ENCODE measurements at regions not wholly inside any gene's neighbourhood (a gene's known extent, or its start where the extent isn't known, plus 50 kb on each side); places are given as distances from the start of the nearest gene placed in this dataset.
"Not testable (repeated sequence)": the region's sequence is repeated elsewhere in the genome, so short reads cannot be mapped to it uniquely, and the experiment has no call there.

DNA sequence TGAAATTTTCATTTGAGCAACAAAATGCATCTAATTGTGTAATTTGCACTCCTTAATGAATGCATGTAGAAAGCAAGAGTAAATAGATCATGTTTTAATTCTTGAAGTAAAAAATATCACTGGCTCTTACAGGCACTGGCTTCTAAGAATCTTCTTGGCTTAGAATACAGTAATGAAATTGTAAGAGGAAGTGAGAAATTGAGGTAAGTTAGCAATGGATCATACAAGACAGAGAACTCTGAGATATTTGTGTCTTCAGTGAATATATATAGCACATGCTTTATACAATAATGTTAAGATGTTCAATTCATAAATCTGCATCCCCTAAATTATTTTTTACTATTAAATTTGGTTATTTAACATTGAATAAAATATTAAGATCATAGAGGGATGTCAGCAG is 465.0 kb downstream of the CNTN3 start:
- H3K4me1 ChIP-seq (ENCODE audit: control insufficient read depth, insufficient read depth, low read length, poor library complexity, severe bottlenecking): no peaks in the 10 kb centered on the region

DNA sequence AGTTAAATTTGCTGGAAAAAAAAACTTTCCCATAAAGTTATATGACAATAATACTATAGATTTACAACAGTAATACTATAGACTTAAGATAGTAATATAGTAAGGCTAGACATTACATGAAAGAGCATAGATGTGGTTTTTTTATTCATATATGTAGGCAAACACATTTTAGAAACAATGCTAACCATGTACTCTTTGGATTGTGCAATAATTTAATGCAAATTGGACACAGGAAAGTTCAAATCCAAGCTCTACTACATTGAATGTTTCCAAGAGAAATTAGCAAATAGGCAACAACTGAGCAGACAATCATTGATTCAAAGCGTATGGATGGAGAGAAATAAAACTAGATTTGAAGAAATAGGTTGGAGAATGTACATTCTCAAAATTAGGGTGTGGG is 469.2 kb downstream of the CNTN3 start:
- Histone ChIP-seq H3K4me3 (ENCODE audit: extremely low read depth, insufficient read depth, low read length, poor library complexity, severe bottlenecking) (no peak overlapping the region), H3K9me3 (ENCODE audit: control insufficient read depth, low read length) (no peaks in the 10 kb centered on the region), H3K36me3 (ENCODE audit: control insufficient read depth, insufficient read depth, low read length) (no peaks in the 10 kb centered on the region), H3K4me1 (ENCODE audit: control insufficient read depth, insufficient read depth, low read length, poor library complexity, severe bottlenecking) (no peaks in the 10 kb centered on the region), H3K27ac (ENCODE audit: low read depth, low read length, severe bottlenecking) (no peak overlapping the region)
- 64 to 78% methylated on average over 1 of the region's 1 CpG for WGBS, 2 experiments (ENCODE audit: insufficient coverage in 2 of 2)

More for the DNA sequence above, 465.0 kb downstream of the CNTN3 start:
- Histone ChIP-seq H3K36me3 (ENCODE audit: control insufficient read depth, insufficient read depth, low read length) (no peaks in the 10 kb centered on the region), H3K4me3 (ENCODE audit: extremely low read depth, insufficient read depth, low read length, poor library complexity, severe bottlenecking) (no peak overlapping the region), H3K27ac (ENCODE audit: low read depth, low read length, severe bottlenecking) (no peak overlapping the region), H3K9me3 (ENCODE audit: control insufficient read depth, low read length) (no peaks in the 10 kb centered on the region)

DNA sequence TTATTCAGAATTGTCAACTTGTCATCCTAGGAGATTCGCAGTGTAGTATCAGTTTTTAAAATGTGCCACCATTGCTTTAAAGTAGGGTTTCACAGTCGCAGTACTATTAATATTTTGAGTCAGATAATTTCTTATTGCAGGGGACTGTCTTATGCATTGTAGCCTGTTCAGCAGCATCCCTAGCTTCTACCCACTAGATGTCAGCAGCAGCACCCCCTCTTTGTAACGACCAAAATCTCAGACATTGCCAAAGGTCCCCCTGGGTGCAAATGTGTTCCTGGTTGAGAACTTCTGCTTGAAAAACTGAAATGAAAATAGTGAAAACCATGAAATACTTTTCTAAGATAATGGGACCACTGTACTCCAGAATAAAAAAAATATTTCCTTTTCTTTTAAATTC is 474.8 kb downstream of the CNTN3 start:
- 100% methylated on average over 1 of the region's 3 CpGs; no CpG with 5 or more reads in 1 of the 2 experiments for WGBS, 2 experiments (ENCODE audit: insufficient coverage in 2 of 2)
- Histone ChIP-seq H3K9me3 (ENCODE audit: control insufficient read depth, low read length) (no peaks in the 10 kb centered on the region), H3K4me3 (ENCODE audit: extremely low read depth, insufficient read depth, low read length, poor library complexity, severe bottlenecking) (no peak overlapping the region), H3K27ac (ENCODE audit: low read depth, low read length, severe bottlenecking) (no peak overlapping the region), H3K36me3 (ENCODE audit: control insufficient read depth, insufficient read depth, low read length) (no peaks in the 10 kb centered on the region), H3K4me1 (ENCODE audit: control insufficient read depth, insufficient read depth, low read length, poor library complexity, severe bottlenecking) (no peaks in the 10 kb centered on the region)

DNA sequence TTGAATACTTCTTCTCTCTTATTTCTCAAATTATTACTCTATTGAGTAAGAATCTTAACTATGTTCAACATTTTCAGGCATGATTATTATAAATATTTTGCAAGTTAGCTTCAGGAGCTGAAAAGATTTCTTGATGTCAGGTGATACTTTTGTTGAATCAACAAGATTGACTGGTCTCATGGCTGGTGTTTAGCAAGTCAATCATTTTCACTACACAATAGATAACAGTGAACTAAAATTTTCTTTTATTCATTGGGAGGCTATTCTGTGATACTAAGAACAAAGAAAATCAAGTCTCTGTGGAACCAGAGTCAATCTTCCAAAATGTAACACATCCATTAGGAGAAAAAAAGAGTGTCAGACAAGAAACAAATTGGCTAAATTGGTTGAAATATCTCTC is 476.7 kb downstream of the CNTN3 start:
- no peak overlapping the region for H3K27ac ChIP-seq (ENCODE audit: low read depth, low read length, severe bottlenecking)
- no peak overlapping the region for H3K4me3 ChIP-seq (ENCODE audit: extremely low read depth, insufficient read depth, low read length, poor library complexity, severe bottlenecking)
- no peaks in the 10 kb centered on the region for H3K36me3 ChIP-seq (ENCODE audit: control insufficient read depth, insufficient read depth, low read length)
- no peaks in the 10 kb centered on the region for H3K9me3 ChIP-seq (ENCODE audit: control insufficient read depth, low read length)
- no peaks in the 10 kb centered on the region for H3K4me1 ChIP-seq (ENCODE audit: control insufficient read depth, insufficient read depth, low read length, poor library complexity, severe bottlenecking)

DNA sequence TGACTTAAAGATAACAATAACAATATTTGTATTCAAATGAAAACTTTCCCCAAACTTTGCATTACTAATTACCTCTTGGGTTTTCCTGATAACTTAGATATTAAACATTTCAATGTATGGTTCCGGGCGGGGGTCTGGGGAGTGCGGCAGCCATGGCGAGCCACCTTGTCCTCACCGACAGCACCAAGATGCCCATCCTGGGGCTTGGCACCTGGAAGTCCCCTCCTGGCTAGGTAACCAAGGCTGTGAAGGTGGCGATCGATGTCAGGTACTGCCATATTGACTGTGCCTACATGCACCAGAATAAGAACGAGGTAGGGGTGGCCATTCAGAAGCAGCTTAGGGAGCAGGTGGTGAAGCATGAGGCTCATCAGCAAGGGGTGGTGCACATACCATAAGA is 478.7 kb downstream of the CNTN3 start:
- 98 to 99% methylated on average over 6 to 8 of the region's 8 CpGs for WGBS, 2 experiments (ENCODE audit: insufficient coverage in 2 of 2)
- no peak overlapping the region for H3K27ac ChIP-seq (ENCODE audit: low read depth, low read length, severe bottlenecking)
- H3K36me3 ChIP-seq (ENCODE audit: control insufficient read depth, insufficient read depth, low read length): no peaks in the 10 kb centered on the region

DNA sequence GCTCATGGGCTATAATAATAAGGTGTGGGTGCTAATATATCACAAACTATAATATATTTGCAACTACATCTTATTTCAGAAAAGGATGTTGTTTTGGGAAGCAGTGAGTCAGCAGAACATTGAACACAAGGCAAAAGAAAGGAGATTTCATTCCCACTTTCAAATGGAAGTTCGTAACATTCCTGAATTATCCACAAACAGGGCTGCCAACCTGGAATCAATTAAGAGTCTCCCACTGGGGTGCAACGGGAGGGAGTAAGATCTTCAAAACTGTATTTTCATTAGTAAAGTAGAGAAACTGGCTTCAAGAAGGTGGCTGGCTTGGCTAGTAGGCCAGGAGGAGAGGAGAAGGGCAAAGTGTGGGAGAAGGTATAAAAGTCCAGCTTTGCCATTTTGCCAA is 479.6 kb downstream of the CNTN3 start:
- peaks cover 7% of the 10 kb centered on the region for H3K9me3 ChIP-seq (ENCODE audit: control insufficient read depth, low read length)
- no CpG with 5 or more reads among the region's 2 CpGs for WGBS, 2 experiments (ENCODE audit: insufficient coverage in 2 of 2)
- H3K4me1 ChIP-seq (ENCODE audit: control insufficient read depth, insufficient read depth, low read length, poor library complexity, severe bottlenecking): no peaks in the 10 kb centered on the region
- H3K36me3 ChIP-seq (ENCODE audit: control insufficient read depth, insufficient read depth, low read length): no peaks in the 10 kb centered on the region
- no peak overlapping the region for H3K4me3 ChIP-seq (ENCODE audit: extremely low read depth, insufficient read depth, low read length, poor library complexity, severe bottlenecking)
- H3K27ac ChIP-seq (ENCODE audit: low read depth, low read length, severe bottlenecking): no peak overlapping the region

More for the DNA sequence above, 478.7 kb downstream of the CNTN3 start:
- no peaks in the 10 kb centered on the region for H3K4me1 ChIP-seq (ENCODE audit: control insufficient read depth, insufficient read depth, low read length, poor library complexity, severe bottlenecking)
- H3K4me3 ChIP-seq (ENCODE audit: extremely low read depth, insufficient read depth, low read length, poor library complexity, severe bottlenecking): no peak overlapping the region
- peaks cover 1% of the 10 kb centered on the region for H3K9me3 ChIP-seq (ENCODE audit: control insufficient read depth, low read length)

DNA sequence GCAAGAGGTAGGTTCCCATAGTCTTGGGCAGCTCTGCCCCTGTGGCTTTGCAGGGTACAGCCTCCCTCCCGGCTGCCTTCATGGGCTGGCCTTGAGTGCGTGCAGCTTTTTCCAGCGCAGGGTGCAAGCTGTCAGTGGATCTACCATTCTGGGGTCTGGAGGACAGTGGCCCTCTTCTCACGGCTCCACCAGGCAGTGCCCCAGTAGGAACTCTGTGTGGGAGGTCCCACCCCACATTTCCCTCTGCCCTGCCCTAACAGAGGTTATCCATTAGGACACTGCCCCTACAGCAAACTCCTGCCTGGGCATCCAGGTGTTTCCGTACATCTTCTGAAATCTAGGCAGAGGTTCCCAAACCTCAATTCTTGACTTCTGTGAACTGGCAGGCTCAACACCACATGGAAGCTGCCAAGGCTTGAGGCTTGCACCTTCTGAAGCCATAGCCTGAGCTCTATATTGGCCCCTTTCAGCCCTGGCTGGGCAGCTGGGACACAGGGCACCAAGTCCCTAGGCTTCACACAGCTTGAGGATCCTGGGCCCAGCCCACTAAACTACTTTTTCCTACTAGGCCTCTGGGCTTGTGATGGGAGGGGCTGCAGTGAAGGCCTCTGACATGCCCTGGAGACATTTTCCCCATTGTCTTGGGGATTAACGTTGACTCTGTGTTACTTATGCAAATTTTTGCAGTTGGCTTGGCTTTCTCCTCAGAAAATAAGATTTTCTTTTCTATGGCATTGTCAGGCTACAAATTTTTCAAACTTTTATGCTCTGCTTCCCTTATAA is 482.7 kb downstream of the CNTN3 start:
- not testable (repeated sequence) for H3K9me3 ChIP-seq (ENCODE audit: control insufficient read depth, low read length); H3K4me3 ChIP-seq (ENCODE audit: extremely low read depth, insufficient read depth, low read length, poor library complexity, severe bottlenecking); H3K27ac ChIP-seq (ENCODE audit: low read depth, low read length, severe bottlenecking); H3K4me1 ChIP-seq (ENCODE audit: control insufficient read depth, insufficient read depth, low read length, poor library complexity, severe bottlenecking); H3K36me3 ChIP-seq (ENCODE audit: control insufficient read depth, insufficient read depth, low read length)
- 95 to 96% methylated on average over 3 to 4 of the region's 6 CpGs for WGBS, 2 experiments (ENCODE audit: insufficient coverage in 2 of 2)

DNA sequence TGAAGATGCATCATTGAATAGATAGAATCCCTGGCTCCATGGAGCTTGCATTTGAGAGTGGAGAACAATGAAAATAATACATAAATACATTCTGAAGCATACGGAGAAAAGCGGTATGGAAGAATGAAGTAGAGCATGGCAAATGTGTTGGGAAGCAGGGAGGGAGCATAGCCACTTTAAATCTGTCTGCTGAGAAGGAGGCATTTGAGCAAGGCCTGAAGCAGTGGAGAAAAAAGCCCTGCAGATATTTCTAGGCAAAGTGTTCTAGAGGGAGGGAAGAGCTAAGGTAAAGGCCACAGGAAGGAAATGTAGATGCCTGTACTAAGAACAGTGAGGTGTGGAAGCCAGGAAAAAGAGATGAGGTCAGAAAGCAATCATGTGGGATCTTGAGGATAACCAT is 484.8 kb downstream of the CNTN3 start:
- WGBS, 2 experiments (ENCODE audit: insufficient coverage in 2 of 2): 100% methylated on average over 2 of the region's 2 CpGs; no CpG with 5 or more reads in 1 of the 2 experiments
- Histone ChIP-seq H3K4me1 (ENCODE audit: control insufficient read depth, insufficient read depth, low read length, poor library complexity, severe bottlenecking) (no peaks in the 10 kb centered on the region), H3K9me3 (ENCODE audit: control insufficient read depth, low read length) (peaks cover 7% of the 10 kb centered on the region), H3K4me3 (ENCODE audit: extremely low read depth, insufficient read depth, low read length, poor library complexity, severe bottlenecking) (no peak overlapping the region), H3K36me3 (ENCODE audit: control insufficient read depth, insufficient read depth, low read length) (no peaks in the 10 kb centered on the region), H3K27ac (ENCODE audit: low read depth, low read length, severe bottlenecking) (no peak overlapping the region)

DNA sequence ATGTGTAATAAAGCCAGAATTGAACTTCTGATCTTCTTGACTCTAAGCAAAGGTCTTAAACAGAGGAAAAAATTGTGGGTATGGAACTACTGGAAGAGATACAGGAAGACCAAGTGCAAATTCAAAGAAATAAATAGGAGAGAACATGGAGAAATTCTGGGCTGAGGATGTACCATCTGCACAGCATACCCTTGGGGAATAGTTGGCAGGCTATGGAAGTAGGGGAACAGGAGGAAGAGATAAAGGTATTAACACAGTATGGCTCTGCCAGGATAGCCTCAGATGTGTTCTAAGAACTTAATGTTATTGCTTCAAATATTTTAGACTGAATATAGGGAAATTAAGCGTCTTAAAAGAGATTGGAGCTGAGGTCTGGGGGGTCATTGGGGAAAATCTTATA is 485.4 kb downstream of the CNTN3 start:
- Histone ChIP-seq H3K4me1 (ENCODE audit: control insufficient read depth, insufficient read depth, low read length, poor library complexity, severe bottlenecking) (no peaks in the 10 kb centered on the region), H3K27ac (ENCODE audit: low read depth, low read length, severe bottlenecking) (no peak overlapping the region), H3K4me3 (ENCODE audit: extremely low read depth, insufficient read depth, low read length, poor library complexity, severe bottlenecking) (no peak overlapping the region), H3K36me3 (ENCODE audit: control insufficient read depth, insufficient read depth, low read length) (no peaks in the 10 kb centered on the region), H3K9me3 (ENCODE audit: control insufficient read depth, low read length) (peaks cover 7% of the 10 kb centered on the region)
- 80% methylated on average over 1 of the region's 1 CpG; no CpG with 5 or more reads in 1 of the 2 experiments for WGBS, 2 experiments (ENCODE audit: insufficient coverage in 2 of 2)

DNA sequence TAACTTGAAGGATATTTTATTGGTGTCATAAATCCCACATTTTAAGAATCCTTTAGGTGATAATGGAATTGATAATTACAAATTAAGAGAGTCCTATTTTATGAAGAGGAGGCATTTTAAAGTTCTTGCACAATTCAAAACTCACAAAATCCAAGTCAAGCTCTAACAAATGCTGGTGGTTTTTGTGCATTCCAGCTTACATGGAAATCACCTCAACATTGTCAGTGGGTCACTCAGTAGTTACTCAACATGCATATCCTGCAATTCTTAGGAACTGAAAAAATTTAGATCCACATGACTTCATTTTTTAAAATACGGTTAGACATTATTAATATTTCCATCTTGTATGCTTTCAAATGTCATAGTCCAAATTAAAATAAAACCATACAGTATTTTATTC is 487.2 kb downstream of the CNTN3 start:
- H3K4me3 ChIP-seq (ENCODE audit: extremely low read depth, insufficient read depth, low read length, poor library complexity, severe bottlenecking): no peak overlapping the region
- no CpG with 5 or more reads among the region's 1 CpG for WGBS, 2 experiments (ENCODE audit: insufficient coverage in 2 of 2)

DNA sequence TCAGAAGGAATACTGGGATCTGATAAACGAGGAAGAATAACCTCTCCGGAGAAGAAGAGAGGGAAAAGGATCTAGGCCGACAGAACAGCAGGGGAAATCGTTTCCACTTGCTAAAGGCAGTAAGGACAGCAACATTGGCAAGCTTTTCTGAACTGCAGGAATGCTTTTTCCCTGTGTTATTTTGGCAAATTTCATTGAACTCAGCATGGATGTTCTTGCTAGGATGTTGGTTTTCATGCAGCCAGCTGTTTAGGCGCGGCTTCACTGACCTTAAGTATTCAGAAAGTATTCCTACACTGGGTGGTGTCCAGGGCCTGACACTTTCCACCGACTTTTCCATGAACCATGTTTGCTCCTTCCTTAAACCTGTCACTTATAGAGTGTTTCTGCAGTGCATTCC is 489.7 kb downstream of the CNTN3 start:
- H3K4me1 ChIP-seq (ENCODE audit: control insufficient read depth, insufficient read depth, low read length, poor library complexity, severe bottlenecking): no peaks in the 10 kb centered on the region
- 88 to 100% methylated on average over 5 to 7 of the region's 7 CpGs for WGBS, 2 experiments (ENCODE audit: insufficient coverage in 2 of 2)

More for the DNA sequence above, 487.2 kb downstream of the CNTN3 start:
- Histone ChIP-seq H3K9me3 (ENCODE audit: control insufficient read depth, low read length) (peaks cover 7% of the 10 kb centered on the region), H3K4me1 (ENCODE audit: control insufficient read depth, insufficient read depth, low read length, poor library complexity, severe bottlenecking) (no peaks in the 10 kb centered on the region), H3K36me3 (ENCODE audit: control insufficient read depth, insufficient read depth, low read length) (no peaks in the 10 kb centered on the region), H3K27ac (ENCODE audit: low read depth, low read length, severe bottlenecking) (no peak overlapping the region)

More for the DNA sequence above, 489.7 kb downstream of the CNTN3 start:
- H3K4me3 ChIP-seq (ENCODE audit: extremely low read depth, insufficient read depth, low read length, poor library complexity, severe bottlenecking): no peak overlapping the region
- H3K9me3 ChIP-seq (ENCODE audit: control insufficient read depth, low read length): no peaks in the 10 kb centered on the region
- H3K27ac ChIP-seq (ENCODE audit: low read depth, low read length, severe bottlenecking): no peak overlapping the region
- no peaks in the 10 kb centered on the region for H3K36me3 ChIP-seq (ENCODE audit: control insufficient read depth, insufficient read depth, low read length)
